DMS79 treated with DMSO at 0.1 percent for 48 hours (cell line): ENCODE measurements at regions not wholly inside any gene's neighbourhood (a gene's known extent, or its start where the extent isn't known, plus 50 kb on each side); places are given as distances from the start of the nearest gene placed in this dataset.
"Not testable (repeated sequence)": the region's sequence is repeated elsewhere in the genome, so short reads cannot be mapped to it uniquely, and the experiment has no call there.

Experiments
- DNase-seq: peaks from one replicate; lab custom pipeline; 2025; lab: John Stamatoyannopoulos, UW

GRCh38 chr11:122022646-122023045, 93.4 kb downstream of the BLID start:
- no peak for DNase-seq

GRCh38 chr11:122020902-122021301, 95.1 kb downstream of the BLID start:
- no peak for DNase-seq

GRCh38 chr11:122019908-122020694, 95.9 kb downstream of the BLID start:
- DNase-seq: peak; percentile 41

- no peak for DNase-seq
These were observed 108.4 kb downstream of the BLID start for GRCh38 chr11:122007601-122008071.

- DNase-seq: no peak
These were observed 111.6 kb downstream of the BLID start for GRCh38 chr11:122004446-122004845.

- DNase-seq: no peak
These were observed 113.1 kb downstream of the BLID start for GRCh38 chr11:122002926-122003325.

GRCh38 chr11:122002047-122002446, 114.0 kb downstream of the BLID start:
- DNase-seq: no peak

GRCh38 chr11:121999651-122000050, 116.4 kb downstream of the BLID start:
- DNase-seq: no peak

- DNase-seq: no peak
These were observed 119.4 kb downstream of the BLID start for GRCh38 chr11:121996574-121996973.

GRCh38 chr11:121983901-121984300, 132.1 kb downstream of the BLID start:
- DNase-seq: no peak

- DNase-seq: not testable (repeated sequence)
These were observed 138.1 kb downstream of the BLID start for GRCh38 chr11:121977914-121978313.

- DNase-seq: no peak
These were observed 147.4 kb downstream of the BLID start for GRCh38 chr11:121968638-121969037.

GRCh38 chr11:121967131-121967704, 148.8 kb downstream of the BLID start:
- no peak for DNase-seq

GRCh38 chr11:121965330-121965729, 150.7 kb downstream of the BLID start:
- DNase-seq: no peak

- no peak for DNase-seq
These were observed 151.4 kb downstream of the BLID start for GRCh38 chr11:121964591-121964990.

GRCh38 chr11:121963846-121964245, 152.2 kb downstream of the BLID start:
- not testable (repeated sequence) for DNase-seq

GRCh38 chr11:121961321-121961801, 154.7 kb downstream of the BLID start:
- no peak for DNase-seq

- no peak for DNase-seq
These were observed 157.1 kb downstream of the BLID start for GRCh38 chr11:121958971-121959325.

- no peak for DNase-seq
These were observed 157.6 kb downstream of the BLID start for GRCh38 chr11:121958323-121958970.

GRCh38 chr11:121953122-121953521, 162.9 kb downstream of the BLID start:
- no peak for DNase-seq

GRCh38 chr11:121950160-121950559, 165.9 kb downstream of the BLID start:
- DNase-seq: no peak

- DNase-seq: no peak
These were observed 169.5 kb downstream of the BLID start for GRCh38 chr11:121946514-121946913.
